Neural cell (in vitro differentiated cells): ENCODE measurements at regions not wholly inside any gene's neighbourhood (a gene's known extent, or its start where the extent isn't known, plus 50 kb on each side); places are given as distances from the start of the nearest gene placed in this dataset.

Experiments used
- H2AFZ ChIP-seq: fragments of 200-600, 300-800 bp; sonication (generic), shearing (Covaris generic); 2 replicates; pipeline ENCODE4 v1.6.0; 2014; ENCODE audit warnings: low read depth, mild to moderate bottlenecking, antibody characterized with exemption, low read length, moderate library complexity
- H3F3A ChIP-seq: fragments of 200-600 bp; shearing (Covaris generic); 2 replicates; pipeline ENCODE4 v1.6.1; 2016; ENCODE audit warnings: mild to moderate bottlenecking, moderate library complexity, mixed read lengths, antibody characterized with exemption, low read length; ENCODE audit not compliant: insufficient read depth, poor library complexity, severe bottlenecking
- H3K27ac ChIP-seq: fragments of 200-600, 300-800 bp; sonication (generic), shearing (Covaris generic); 2 replicates; pipeline ENCODE4 v1.5.1; 2014; ENCODE audit warnings: mild to moderate bottlenecking, low read length, moderate library complexity
- H3K27me3 ChIP-seq: fragments of 300-800, 200-600 bp; sonication (generic), shearing (Covaris generic); 2 replicates; pipeline ENCODE4 v1.6.0; 2014; ENCODE audit warnings: mild to moderate bottlenecking, low read depth, low read length, moderate library complexity; ENCODE audit not compliant: insufficient read depth
- H3K36me3 ChIP-seq: fragments of 300-800, 200-600 bp; sonication (generic), shearing (Covaris generic); 2 replicates; pipeline ENCODE4 v1.5.1; 2014; ENCODE audit warnings: mild to moderate bottlenecking, antibody characterized with exemption, low read length, moderate library complexity; ENCODE audit not compliant: insufficient read depth
- H3K4me2 ChIP-seq: fragments of 300-800, 200-600 bp; sonication (generic), shearing (Covaris generic); 2 replicates; pipeline ENCODE4 v1.6.0; 2014; ENCODE audit warnings: mild to moderate bottlenecking, low read length
- H3K4me3 ChIP-seq: fragments of 300-800, 200-600 bp; sonication (generic), shearing (Covaris generic); 2 replicates; pipeline ENCODE4 v1.5.1; 2014; ENCODE audit warnings: mild to moderate bottlenecking, low read length, moderate library complexity
- H3K79me2 ChIP-seq: fragments of 200-600 bp; shearing (Covaris generic); replicated peaks from 2 replicates; pipeline ENCODE4 v1.6.0; 2014; ENCODE audit warnings: mild to moderate bottlenecking, low read length, moderate library complexity; ENCODE audit not compliant: insufficient read depth
- H3K9ac ChIP-seq: fragments of 300-800, 200-600 bp; sonication (generic), shearing (Covaris generic); 2 replicates; pipeline ENCODE4 v1.6.1; 2016; ENCODE audit warnings: mild to moderate bottlenecking, low read length, mixed read lengths
- H3K9me2 ChIP-seq: fragments of 200-600 bp; shearing (Covaris generic); 2 replicates; pipeline ENCODE4 v1.6.1; 2016; ENCODE audit warnings: mild to moderate bottlenecking, low read length, mixed read lengths; ENCODE audit not compliant: insufficient read depth
- H3K9me3 ChIP-seq: fragments of 200-600, 300-800 bp; sonication (generic), shearing (Covaris generic); 2 replicates; pipeline ENCODE4 v1.6.1; 2016; ENCODE audit warnings: mild to moderate bottlenecking, mixed run types, low read length, moderate library complexity, mixed read lengths
- H4K20me1 ChIP-seq: fragments of 200-600 bp; shearing (Covaris generic); 2 replicates; pipeline ENCODE4 v1.6.1; 2016; ENCODE audit warnings: mild to moderate bottlenecking, mixed run types; ENCODE audit not compliant: insufficient read depth
- CTCF ChIP-seq: fragments of 450-650 bp; IDR thresholded peaks from 2 replicates; pipeline ENCODE4 v1.5.1; 2014; ENCODE audit warnings: antibody characterized with exemption, mild to moderate bottlenecking, moderate library complexity; ENCODE audit not compliant: poor library complexity, severe bottlenecking
- EP300 ChIP-seq: fragments of 450-650 bp; conservative IDR thresholded peaks from 2 replicates; pipeline ENCODE4 v1.6.1; 2014; ENCODE audit warnings: antibody characterized with exemption, mild to moderate bottlenecking, moderate library complexity; ENCODE audit not compliant: poor library complexity, severe bottlenecking
- EZH2 ChIP-seq: fragments of 200-600, 300-800 bp; shearing (Covaris generic), sonication (generic); IDR thresholded peaks from 2 replicates; pipeline ENCODE4 v1.6.1; 2014; ENCODE audit warnings: antibody characterized with exemption, low read length, borderline replicate concordance, mild to moderate bottlenecking; ENCODE audit not compliant: insufficient read depth, poor library complexity, severe bottlenecking
- MXI1 ChIP-seq: fragments of 450-650 bp; conservative IDR thresholded peaks from 2 replicates; pipeline ENCODE4 v1.6.1; 2014; ENCODE audit warnings: antibody characterized with exemption, mild to moderate bottlenecking; ENCODE audit not compliant: poor library complexity, severe bottlenecking
- POLR2AphosphoS5 ChIP-seq: IDR thresholded peaks from 2 replicates; pipeline ENCODE4 v1.6.1; 2012
- RAD21 ChIP-seq: fragments of 450-650 bp; conservative IDR thresholded peaks from 2 replicates; pipeline ENCODE4 v1.6.1; 2014; ENCODE audit warnings: antibody characterized with exemption, mild to moderate bottlenecking, moderate library complexity
- SMC3 ChIP-seq: fragments of 450-650 bp; conservative IDR thresholded peaks from 2 replicates; pipeline ENCODE4 v1.6.1; 2014; ENCODE audit warnings: antibody characterized with exemption, mild to moderate bottlenecking, moderate library complexity; ENCODE audit not compliant: poor library complexity
- TAF1 ChIP-seq: IDR thresholded peaks from 2 replicates; pipeline ENCODE4 v1.6.1; 2012; ENCODE audit warnings: low read depth
- TF ChIP-seq, protein P1 (sequence below): IDR thresholded peaks from 2 replicates; pipeline ENCODE4 v1.6.1; 2012; ENCODE audit warnings: borderline replicate concordance

DNA sequence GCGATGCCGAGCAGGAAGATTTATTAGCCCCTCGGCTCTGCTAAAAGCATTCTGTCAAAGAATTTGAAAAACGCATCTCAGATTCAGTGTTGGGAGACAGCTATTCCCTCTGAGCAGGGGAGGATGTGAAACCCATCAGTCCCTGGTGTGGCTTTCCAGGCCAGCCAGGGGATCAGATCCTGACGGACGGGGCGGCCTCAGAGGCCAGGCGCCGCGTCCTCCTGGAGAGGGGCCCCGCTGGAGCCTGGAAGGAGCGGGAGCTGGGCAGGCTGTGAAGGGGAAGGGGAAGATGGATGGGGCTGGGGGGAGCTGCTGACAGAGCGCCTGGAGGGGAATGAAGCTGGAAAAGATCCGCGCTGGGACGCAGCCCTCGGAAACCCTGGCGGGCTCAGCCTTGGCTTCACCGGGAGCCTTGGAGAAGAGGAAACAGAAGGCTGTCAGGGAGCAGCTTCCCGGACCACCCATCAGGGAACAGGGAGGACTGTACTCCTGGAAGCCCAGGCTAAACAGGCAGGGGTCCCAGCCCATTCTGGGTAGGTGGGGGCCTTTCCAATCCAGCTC is 358.0 kb downstream of the C16orf95 start:
- Histone ChIP-seq H3K9me3 (no peaks in the 10 kb centered on the region), H3K9ac (no peak overlapping the region), H3K36me3 (no peaks in the 10 kb centered on the region), H3F3A (no peaks in the 10 kb centered on the region), H3K79me2 (no peaks in the 10 kb centered on the region), H3K4me3 (no peak overlapping the region), H3K9me2 (no peaks in the 10 kb centered on the region), H4K20me1 (no peaks in the 10 kb centered on the region), H3K27ac (no peak overlapping the region), H3K27me3 (no peaks in the 10 kb centered on the region), H3K4me2 (no peak overlapping the region), H2AFZ (no peak overlapping the region)
- TF ChIP-seq SMC3 (no peak), MXI1 (no peak), TAF1 (no peak), POLR2AphosphoS5 (no peak)
- TF ChIP-seq, protein P1, sequence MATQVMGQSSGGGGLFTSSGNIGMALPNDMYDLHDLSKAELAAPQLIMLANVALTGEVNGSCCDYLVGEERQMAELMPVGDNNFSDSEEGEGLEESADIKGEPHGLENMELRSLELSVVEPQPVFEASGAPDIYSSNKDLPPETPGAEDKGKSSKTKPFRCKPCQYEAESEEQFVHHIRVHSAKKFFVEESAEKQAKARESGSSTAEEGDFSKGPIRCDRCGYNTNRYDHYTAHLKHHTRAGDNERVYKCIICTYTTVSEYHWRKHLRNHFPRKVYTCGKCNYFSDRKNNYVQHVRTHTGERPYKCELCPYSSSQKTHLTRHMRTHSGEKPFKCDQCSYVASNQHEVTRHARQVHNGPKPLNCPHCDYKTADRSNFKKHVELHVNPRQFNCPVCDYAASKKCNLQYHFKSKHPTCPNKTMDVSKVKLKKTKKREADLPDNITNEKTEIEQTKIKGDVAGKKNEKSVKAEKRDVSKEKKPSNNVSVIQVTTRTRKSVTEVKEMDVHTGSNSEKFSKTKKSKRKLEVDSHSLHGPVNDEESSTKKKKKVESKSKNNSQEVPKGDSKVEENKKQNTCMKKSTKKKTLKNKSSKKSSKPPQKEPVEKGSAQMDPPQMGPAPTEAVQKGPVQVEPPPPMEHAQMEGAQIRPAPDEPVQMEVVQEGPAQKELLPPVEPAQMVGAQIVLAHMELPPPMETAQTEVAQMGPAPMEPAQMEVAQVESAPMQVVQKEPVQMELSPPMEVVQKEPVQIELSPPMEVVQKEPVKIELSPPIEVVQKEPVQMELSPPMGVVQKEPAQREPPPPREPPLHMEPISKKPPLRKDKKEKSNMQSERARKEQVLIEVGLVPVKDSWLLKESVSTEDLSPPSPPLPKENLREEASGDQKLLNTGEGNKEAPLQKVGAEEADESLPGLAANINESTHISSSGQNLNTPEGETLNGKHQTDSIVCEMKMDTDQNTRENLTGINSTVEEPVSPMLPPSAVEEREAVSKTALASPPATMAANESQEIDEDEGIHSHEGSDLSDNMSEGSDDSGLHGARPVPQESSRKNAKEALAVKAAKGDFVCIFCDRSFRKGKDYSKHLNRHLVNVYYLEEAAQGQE = peak; percentile 81

- Histone ChIP-seq H3F3A (no peaks in the 10 kb centered on the region), H3K27me3 (no peaks in the 10 kb centered on the region), H3K9me2 (no peaks in the 10 kb centered on the region), H3K36me3 (no peaks in the 10 kb centered on the region), H3K9ac (no peak overlapping the region), H3K27ac (no peak overlapping the region), H3K79me2 (no peaks in the 10 kb centered on the region), H2AFZ (no peak overlapping the region), H4K20me1 (no peaks in the 10 kb centered on the region), H3K4me3 (no peak overlapping the region), H3K4me2 (no peak overlapping the region), H3K9me3 (no peaks in the 10 kb centered on the region)
- TF ChIP-seq POLR2AphosphoS5 (no peak), EZH2 (no peak), EP300 (no peak), CTCF (no peak), SMC3 (no peak), RAD21 (no peak), MXI1 (no peak), TAF1 (no peak)
Observed at GRCh38 chr16:86959729-86960128, 357.5 kb downstream of the C16orf95 start.

DNA sequence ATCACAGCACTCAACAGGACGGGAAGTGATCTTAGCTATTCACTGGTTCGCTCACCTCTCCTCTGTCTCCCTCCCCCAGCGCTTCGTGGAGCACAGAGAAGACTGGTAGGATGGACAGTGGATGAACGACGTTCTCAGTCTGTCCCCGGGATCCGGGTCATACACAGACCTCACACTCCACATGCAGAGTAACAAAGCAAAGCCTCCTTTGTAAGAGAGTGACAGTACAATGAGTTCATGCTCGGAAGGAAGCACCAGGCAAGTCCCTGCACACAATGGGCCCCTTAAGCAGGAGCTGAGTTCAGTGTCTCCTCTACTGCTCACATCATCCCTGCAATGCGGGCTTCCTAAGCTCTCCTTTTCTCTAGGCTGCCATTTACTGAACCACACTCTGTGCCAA is 356.9 kb downstream of the C16orf95 start:
- no peaks in the 10 kb centered on the region for H4K20me1 ChIP-seq
- no peak overlapping the region for H3K4me2 ChIP-seq
- no peaks in the 10 kb centered on the region for H3F3A ChIP-seq
- TF ChIP-seq EP300 = no peak
- TF ChIP-seq TAF1 = no peak
- no peak for TF ChIP-seq POLR2AphosphoS5
- TF ChIP-seq RAD21 = no peak
- no peak for TF ChIP-seq MXI1
- TF ChIP-seq, protein P1 = no peak
- no peak for TF ChIP-seq SMC3
- TF ChIP-seq EZH2 = no peak
- no peak for TF ChIP-seq CTCF
- no peaks in the 10 kb centered on the region for H3K9me2 ChIP-seq
- H3K27me3 ChIP-seq = no peaks in the 10 kb centered on the region
- H2AFZ ChIP-seq = no peak overlapping the region
- H3K79me2 ChIP-seq = no peaks in the 10 kb centered on the region
- no peak overlapping the region for H3K27ac ChIP-seq
- no peak overlapping the region for H3K9ac ChIP-seq
- no peak overlapping the region for H3K4me3 ChIP-seq
- no peaks in the 10 kb centered on the region for H3K9me3 ChIP-seq
- no peaks in the 10 kb centered on the region for H3K36me3 ChIP-seq
